Nephron (organoid): ENCODE measurements at regions not wholly inside any gene's neighbourhood (a gene's known extent, or its start where the extent isn't known, plus 50 kb on each side); places are given as distances from the start of the nearest gene placed in this dataset.

ENCODE experiments used
- H3K27ac Mint-ChIP-seq, 3 experiments: 2 replicates each; pipeline ENCODE4 v1.8.0; 2020; ENCODE audit warnings: mixed read lengths in 3 of 3, mild to moderate bottlenecking in 2 of 3, moderate library complexity in 1 of 3
- H3K27me3 Mint-ChIP-seq: 2 replicates; pipeline ENCODE4 v1.8.0; 2021; ENCODE audit warnings: low read depth, mild to moderate bottlenecking, moderate library complexity, mixed read lengths
- H3K36me3 Mint-ChIP-seq: 2 replicates; pipeline ENCODE4 v1.8.0; 2020; ENCODE audit warnings: low read depth, mixed read lengths
- H3K4me1 Mint-ChIP-seq: 2 replicates; pipeline ENCODE4 v1.8.0; 2020; ENCODE audit warnings: mixed read lengths
- H3K4me3 Mint-ChIP-seq, 3 experiments: 2 replicates each; pipeline ENCODE4 v1.8.0; 2020; ENCODE audit warnings: mild to moderate bottlenecking in 3 of 3, mixed read lengths in 3 of 3, moderate library complexity in 2 of 3
- H3K9me3 Mint-ChIP-seq: 2 replicates; pipeline ENCODE4 v1.8.0; 2020; ENCODE audit warnings: mixed read lengths
- TF ChIP-seq, protein P1 (sequence below), 3 experiments: fragments of 200-600 bp; sonication (generic); IDR thresholded peaks; one replicate each; pipeline ENCODE4 v1.5.0; 2021; ENCODE audit warnings: antibody characterized with exemption in 3 of 3; ENCODE audit not compliant: unreplicated experiment in 3 of 3

DNA sequence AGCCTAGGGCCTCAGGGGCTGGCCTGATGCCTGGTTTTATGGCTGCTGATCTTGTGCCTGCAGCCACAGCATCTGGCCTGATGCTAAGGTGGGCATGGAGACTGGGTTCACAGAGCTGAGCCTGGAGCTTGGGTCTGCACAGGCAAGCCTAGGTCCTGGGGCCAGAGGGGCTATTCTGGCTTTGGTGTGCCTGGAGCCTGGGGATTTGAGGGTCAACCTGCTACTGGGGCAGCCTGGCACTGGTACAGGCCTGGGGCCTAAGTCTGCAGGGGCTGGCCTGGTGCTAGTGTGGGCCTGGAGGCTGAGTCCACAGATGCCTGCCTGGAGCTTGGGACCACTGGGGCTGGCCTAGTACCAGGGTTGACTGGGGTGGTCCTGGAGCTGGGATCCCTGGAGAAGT, 481.8 kb upstream of the GHITM start:
- H3K4me3 Mint-ChIP-seq = no peak overlapping the region
- TF ChIP-seq, protein P1, sequence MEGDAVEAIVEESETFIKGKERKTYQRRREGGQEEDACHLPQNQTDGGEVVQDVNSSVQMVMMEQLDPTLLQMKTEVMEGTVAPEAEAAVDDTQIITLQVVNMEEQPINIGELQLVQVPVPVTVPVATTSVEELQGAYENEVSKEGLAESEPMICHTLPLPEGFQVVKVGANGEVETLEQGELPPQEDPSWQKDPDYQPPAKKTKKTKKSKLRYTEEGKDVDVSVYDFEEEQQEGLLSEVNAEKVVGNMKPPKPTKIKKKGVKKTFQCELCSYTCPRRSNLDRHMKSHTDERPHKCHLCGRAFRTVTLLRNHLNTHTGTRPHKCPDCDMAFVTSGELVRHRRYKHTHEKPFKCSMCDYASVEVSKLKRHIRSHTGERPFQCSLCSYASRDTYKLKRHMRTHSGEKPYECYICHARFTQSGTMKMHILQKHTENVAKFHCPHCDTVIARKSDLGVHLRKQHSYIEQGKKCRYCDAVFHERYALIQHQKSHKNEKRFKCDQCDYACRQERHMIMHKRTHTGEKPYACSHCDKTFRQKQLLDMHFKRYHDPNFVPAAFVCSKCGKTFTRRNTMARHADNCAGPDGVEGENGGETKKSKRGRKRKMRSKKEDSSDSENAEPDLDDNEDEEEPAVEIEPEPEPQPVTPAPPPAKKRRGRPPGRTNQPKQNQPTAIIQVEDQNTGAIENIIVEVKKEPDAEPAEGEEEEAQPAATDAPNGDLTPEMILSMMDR (IDR thresholded peaks at IDR 0.05; ENCODE audit: unreplicated experiment in 3 of 3) = no peak
- no peak overlapping the region for H3K27ac Mint-ChIP-seq
- H3K9me3 Mint-ChIP-seq = peaks cover 15% of the 10 kb centered on the region
- peaks cover 4% of the 10 kb centered on the region for H3K36me3 Mint-ChIP-seq
- no peaks in the 10 kb centered on the region for H3K4me1 Mint-ChIP-seq
- peaks cover 4% of the 10 kb centered on the region for H3K27me3 Mint-ChIP-seq

DNA sequence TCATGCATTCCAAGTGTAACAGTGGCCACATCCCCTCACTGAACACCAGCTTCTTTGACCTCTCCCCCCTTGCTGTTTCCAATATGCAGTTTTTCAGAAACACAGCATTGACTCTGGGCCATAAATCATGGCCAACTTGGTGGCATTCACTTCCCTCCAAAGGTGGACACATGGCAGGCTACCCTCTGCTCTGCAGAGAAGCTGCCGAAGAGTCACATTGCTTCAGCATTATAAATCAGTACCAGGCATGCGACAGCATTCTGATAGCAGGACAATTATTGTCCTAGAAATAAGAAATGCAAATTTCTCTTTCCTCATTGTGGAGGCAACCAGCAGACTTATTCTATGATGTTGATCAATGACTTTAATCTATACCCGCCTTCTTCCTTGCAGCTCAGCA, 475.4 kb upstream of the GHITM start:
- Mint-ChIP-seq H3K36me3 (no peaks in the 10 kb centered on the region), H3K4me1 (no peaks in the 10 kb centered on the region), H3K27ac (no peak overlapping the region), H3K9me3 (no peaks in the 10 kb centered on the region), H3K4me3 (no peak overlapping the region), H3K27me3 (no peaks in the 10 kb centered on the region)
- TF ChIP-seq, protein P1 (IDR thresholded peaks at IDR 0.05; ENCODE audit: unreplicated experiment in 3 of 3) = no peak

DNA sequence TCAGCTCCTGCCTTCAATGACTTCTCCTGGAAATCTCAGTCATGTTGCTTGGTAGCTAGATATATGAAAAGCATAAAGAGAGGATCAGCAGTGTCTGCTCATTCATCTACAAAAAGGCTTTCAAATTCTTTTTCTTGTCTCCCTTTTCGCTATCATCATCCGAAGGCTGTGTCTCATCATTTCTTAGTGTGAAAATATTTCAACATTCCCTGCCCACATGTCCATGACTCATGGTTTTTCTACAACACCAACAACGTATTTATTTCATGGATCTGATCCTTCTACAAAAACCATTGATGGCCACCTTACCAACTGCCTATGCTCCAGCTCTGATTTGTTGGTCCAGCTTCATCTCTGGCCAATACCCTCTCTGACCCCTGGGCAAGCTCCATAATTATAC, 472.5 kb upstream of the GHITM start:
- Mint-ChIP-seq H3K27ac (no peak overlapping the region), H3K36me3 (no peaks in the 10 kb centered on the region), H3K4me3 (no peak overlapping the region), H3K9me3 (peaks cover 4% of the 10 kb centered on the region), H3K4me1 (no peaks in the 10 kb centered on the region), H3K27me3 (no peaks in the 10 kb centered on the region)
- TF ChIP-seq, protein P1 (IDR thresholded peaks at IDR 0.05; ENCODE audit: unreplicated experiment in 3 of 3) = no peak

- Mint-ChIP-seq H3K9me3 (peaks cover 4% of the 10 kb centered on the region), H3K4me1 (no peaks in the 10 kb centered on the region), H3K27me3 (no peaks in the 10 kb centered on the region), H3K4me3 (no peak overlapping the region), H3K36me3 (no peaks in the 10 kb centered on the region), H3K27ac (no peak overlapping the region)
- TF ChIP-seq, protein P1 (IDR thresholded peaks at IDR 0.05; ENCODE audit: unreplicated experiment in 3 of 3) = no peak
These were observed 471.7 kb upstream of the GHITM start for GRCh38 chr10:83667594-83667993.

GRCh38 chr10:83673316-83673715, 466.0 kb upstream of the GHITM start:
- H3K27me3 Mint-ChIP-seq = no peaks in the 10 kb centered on the region
- H3K4me1 Mint-ChIP-seq = peaks cover 14% of the 10 kb centered on the region
- H3K9me3 Mint-ChIP-seq = peaks cover 4% of the 10 kb centered on the region
- no peaks in the 10 kb centered on the region for H3K36me3 Mint-ChIP-seq
- peak overlapping the region; percentile 55 to 81 (median 68) for H3K27ac Mint-ChIP-seq
- no peak overlapping the region for H3K4me3 Mint-ChIP-seq
- TF ChIP-seq, protein P1 (IDR thresholded peaks at IDR 0.05; ENCODE audit: unreplicated experiment in 3 of 3) = no peak

DNA sequence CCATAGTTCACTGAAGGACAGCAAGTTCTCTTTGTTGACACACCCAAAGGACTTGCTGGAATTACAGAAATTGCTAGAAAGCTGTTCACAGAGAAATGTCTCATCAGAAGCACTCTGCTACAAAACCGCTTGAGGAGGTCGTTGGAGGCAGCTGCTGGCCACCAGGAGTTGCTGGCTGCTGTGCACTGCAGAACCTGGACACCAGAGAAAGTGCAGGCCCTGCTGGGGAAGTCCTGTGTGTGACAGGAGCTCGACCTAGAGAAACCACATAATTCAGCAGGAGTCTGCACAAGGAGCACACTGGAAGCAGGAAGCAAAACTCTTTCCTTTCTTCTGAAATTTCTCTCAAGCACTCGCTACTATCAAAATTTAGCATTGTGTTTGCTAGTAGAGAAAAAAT, 461.5 kb upstream of the GHITM start:
- no peaks in the 10 kb centered on the region for H3K9me3 Mint-ChIP-seq
- H3K4me1 Mint-ChIP-seq = peaks cover 14% of the 10 kb centered on the region
- H3K4me3 Mint-ChIP-seq = no peak overlapping the region
- peak overlapping the region in 1 of 3 experiments; percentile 49 for H3K27ac Mint-ChIP-seq
- TF ChIP-seq, protein P1 (IDR thresholded peaks at IDR 0.05; ENCODE audit: unreplicated experiment in 3 of 3) = no peak
- peaks cover 4% of the 10 kb centered on the region for H3K27me3 Mint-ChIP-seq
- H3K36me3 Mint-ChIP-seq = no peaks in the 10 kb centered on the region
